ENCODE measurements at regions not wholly inside any gene's neighbourhood (a gene's known extent, or its start where the extent isn't known, plus 50 kb on each side); places are given as distances from the start of the nearest gene placed in this dataset.
"Not testable (repeated sequence)": the region's sequence is repeated elsewhere in the genome, so short reads cannot be mapped to it uniquely, and the experiment has no call there.

GRCh38 chr13:109330123-109330522 lies 456.3 kb downstream of the IRS2 start:
- ATAC-seq: no peak
- intact Hi-C loops (cut with DNase I): no loop called here
- no peak for DNase-seq (ENCODE audit: low spot score)

DNA sequence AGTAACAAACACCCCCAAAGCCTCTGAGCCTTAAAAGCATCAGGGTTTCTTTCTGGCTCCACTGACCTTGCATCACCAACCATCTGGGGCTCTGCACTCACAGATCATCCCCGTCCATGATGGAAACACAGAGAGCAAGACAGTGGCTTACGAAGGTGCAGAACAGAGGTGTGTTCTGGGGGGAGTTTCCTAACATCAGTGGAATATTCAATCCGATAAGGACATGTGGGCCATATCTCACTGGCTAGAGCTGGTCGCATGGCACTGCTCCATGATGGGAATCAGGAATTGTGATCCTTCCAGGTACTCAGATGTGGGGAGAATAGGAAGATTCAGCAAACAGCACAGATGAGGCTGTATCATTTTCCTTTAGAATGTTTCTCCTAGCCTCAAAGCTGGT lies 457.2 kb downstream of the IRS2 start:
- intact Hi-C loops (cut with DNase I): no loop called here
- ATAC-seq (no peak), DNase-seq (ENCODE audit: low spot score) (no peak)

- intact Hi-C loops (cut with DNase I): no loop called here
- DNase-seq (ENCODE audit: low spot score): no peak
- ATAC-seq: no peak
These were observed 459.8 kb downstream of the IRS2 start for GRCh38 chr13:109326601-109327000.

GRCh38 chr13:109323338-109323737 lies 463.0 kb downstream of the IRS2 start:
- intact Hi-C loops (cut with DNase I): no loop called here
- no peak for DNase-seq (ENCODE audit: low spot score)
- ATAC-seq: no peak

GRCh38 chr13:109318945-109319590 lies 467.3 kb downstream of the IRS2 start:
- ATAC-seq: no peak
- intact Hi-C loops (cut with DNase I): no loop called here
- no peak for DNase-seq (ENCODE audit: low spot score)

GRCh38 chr13:109315481-109315880 lies 470.9 kb downstream of the IRS2 start:
- DNase-seq (ENCODE audit: low spot score): no peak
- intact Hi-C loops (cut with DNase I): no loop called here
- no peak for ATAC-seq

DNA sequence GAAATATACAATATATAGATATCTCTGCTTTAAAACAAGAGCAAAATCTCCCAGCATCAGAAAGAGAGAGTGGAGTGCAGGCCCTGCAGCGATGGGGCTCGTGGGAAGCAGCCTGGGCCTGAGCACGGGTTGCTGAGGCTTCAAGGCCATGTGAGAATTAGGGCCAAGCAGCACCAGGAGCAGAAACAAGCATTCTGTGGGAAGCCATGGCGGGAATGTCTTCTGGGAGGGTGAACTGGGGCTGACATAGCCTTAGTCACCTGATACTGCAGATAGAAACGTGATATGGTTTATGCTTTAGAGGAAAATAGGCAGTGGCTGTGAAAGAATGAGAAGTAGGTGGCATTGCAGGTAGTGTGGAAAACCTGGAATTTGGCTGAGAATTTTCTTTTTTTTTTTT lies 472.3 kb downstream of the IRS2 start:
- intact Hi-C loops (cut with DNase I): no loop called here
- no peak for DNase-seq (ENCODE audit: low spot score)
- no peak for ATAC-seq

GRCh38 chr13:109312399-109312798 lies 474.0 kb downstream of the IRS2 start:
- no peak for DNase-seq (ENCODE audit: low spot score)
- intact Hi-C loops (cut with DNase I): no loop called here

GRCh38 chr13:109311431-109311976 lies 474.9 kb downstream of the IRS2 start:
- ATAC-seq; DNase-seq (ENCODE audit: low spot score); intact Hi-C loops (cut with DNase I): not testable (repeated sequence)

More at GRCh38 chr13:109312399-109312798, 474.0 kb downstream of the IRS2 start:
- ATAC-seq: no peak

GRCh38 chr13:109309625-109310363 lies 476.6 kb downstream of the IRS2 start:
- intact Hi-C loops (cut with DNase I): no loop called here
- ATAC-seq (no peak), DNase-seq (ENCODE audit: low spot score) (no peak)

GRCh38 chr13:109307027-109307426 lies 479.4 kb downstream of the IRS2 start:
- ATAC-seq: no peak
- DNase-seq (ENCODE audit: low spot score): no peak
- intact Hi-C loops (cut with DNase I): no loop called here

GRCh38 chr13:109301726-109302125 lies 484.7 kb downstream of the IRS2 start:
- DNase-seq (ENCODE audit: low spot score): no peak
- intact Hi-C loops (cut with DNase I): no loop called here
- ATAC-seq: no peak

DNA sequence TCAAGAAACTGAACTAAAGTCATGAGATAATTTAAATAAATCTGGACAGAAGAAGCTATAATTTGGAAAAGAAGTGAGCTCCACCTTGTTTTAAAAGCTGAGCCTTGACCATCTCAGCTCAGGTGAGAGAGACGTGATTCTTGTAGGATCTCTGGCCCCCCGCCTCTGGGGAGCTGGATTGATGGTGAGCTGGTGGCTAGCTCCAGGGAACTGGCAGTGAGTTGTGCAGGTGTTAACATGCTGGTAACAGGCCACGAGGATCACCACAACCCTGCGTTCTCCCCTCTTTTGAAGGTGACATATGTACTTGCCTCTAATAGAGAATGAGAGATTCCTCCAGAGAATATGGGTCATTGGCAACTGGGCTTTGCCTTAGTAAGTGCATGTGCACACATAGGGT lies 485.1 kb downstream of the IRS2 start:
- intact Hi-C loops (cut with DNase I): no loop called here
- no peak for ATAC-seq
- DNase-seq (ENCODE audit: low spot score): no peak

DNA sequence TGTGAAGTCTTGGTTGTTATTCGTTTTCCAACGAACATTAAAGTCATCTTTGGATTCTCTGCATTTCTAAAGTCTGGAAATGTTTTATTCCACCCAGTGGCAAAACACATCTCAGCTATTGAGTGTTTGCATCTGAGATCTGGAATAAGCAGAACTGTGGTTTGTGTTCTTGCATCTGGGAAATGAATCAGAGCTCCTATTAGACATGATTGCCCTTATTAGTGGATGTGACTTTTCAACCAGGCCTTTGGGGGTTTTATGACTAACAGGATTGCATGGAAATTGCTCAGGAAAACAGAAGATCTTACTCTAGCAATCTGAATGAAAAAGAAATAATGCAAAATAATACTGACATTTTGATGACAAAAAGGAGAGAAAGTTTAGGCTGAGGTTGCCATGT lies 488.8 kb downstream of the IRS2 start:
- ATAC-seq (no peak), DNase-seq (ENCODE audit: low spot score) (no peak)
- intact Hi-C loops (cut with DNase I): no loop called here

GRCh38 chr13:109293166-109293565 lies 493.2 kb downstream of the IRS2 start:
- no peak for DNase-seq (ENCODE audit: low spot score)
- ATAC-seq: no peak
- intact Hi-C loops (cut with DNase I): no loop called here

DNA sequence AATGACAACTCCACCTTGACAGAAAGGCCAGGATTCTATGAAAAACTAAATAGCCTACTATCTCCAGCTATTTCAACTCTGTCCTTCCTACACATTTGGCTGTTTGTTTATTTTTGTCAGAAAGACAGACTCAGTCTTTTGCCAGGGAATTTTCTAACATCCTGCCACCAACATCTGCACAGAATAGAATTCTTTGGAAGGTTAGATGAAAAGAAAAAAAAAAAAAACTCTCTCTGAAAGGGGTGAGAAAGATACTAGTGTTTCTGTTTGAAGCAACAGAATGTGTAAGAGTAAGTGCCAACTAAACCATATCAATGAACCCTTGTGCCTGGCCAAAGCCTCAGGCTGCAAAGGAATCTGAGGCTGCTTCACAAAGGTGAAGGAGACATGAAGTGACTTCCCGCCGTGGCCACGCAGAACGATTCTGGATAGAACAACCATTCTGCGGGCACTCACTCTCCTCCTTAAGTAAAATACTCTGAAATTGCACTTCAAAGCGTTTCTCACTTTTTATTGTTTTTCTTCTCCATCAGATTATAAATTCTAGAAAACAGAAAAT lies 498.2 kb downstream of the IRS2 start:
- intact Hi-C loops (cut with DNase I): no loop called here
- no peak for ATAC-seq
- no peak for DNase-seq (ENCODE audit: low spot score)

DNA sequence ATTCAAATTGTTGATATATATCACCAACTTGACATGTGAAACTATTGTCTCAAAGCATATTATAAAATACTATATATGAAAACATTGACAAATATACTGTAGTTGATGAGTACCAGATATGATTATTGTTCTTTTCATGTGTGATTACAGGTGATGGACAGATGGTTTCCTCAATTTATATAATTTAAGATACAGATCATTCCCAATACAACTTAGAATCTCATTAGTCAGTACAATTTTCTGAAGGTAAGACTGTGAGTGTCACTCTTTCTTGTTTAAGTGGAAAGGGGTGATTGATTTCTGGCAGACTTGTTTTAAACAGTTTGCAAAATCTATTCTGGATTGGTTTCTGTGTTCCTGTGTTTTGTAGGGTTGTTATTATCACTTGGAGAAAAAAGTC lies 498.8 kb downstream of the IRS2 start:
- intact Hi-C loops (cut with DNase I): no loop called here
- ATAC-seq: no peak
- DNase-seq (ENCODE audit: low spot score): no peak

DNA sequence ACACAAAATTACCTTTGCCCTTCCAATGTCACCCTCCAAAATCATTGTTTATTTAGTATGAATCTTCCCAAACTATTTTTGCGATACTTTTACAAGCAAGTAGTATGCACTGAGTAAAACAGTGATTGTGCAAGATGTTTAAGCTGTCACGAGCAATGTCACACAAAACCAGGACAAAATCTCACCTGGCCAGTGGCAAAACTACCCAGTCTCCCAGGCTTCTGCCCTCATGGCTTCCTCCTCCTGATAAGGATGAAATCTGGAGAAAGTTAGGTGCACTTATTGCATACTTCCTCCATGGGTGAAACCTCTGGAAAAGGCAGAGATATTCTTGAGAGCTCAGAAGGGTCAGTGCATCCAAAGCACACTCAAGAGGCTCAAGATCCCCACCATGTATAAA lies 500.8 kb downstream of the IRS2 start:
- ATAC-seq: no peak
- intact Hi-C loops (cut with DNase I): no loop called here
- no peak for DNase-seq (ENCODE audit: low spot score)

DNA sequence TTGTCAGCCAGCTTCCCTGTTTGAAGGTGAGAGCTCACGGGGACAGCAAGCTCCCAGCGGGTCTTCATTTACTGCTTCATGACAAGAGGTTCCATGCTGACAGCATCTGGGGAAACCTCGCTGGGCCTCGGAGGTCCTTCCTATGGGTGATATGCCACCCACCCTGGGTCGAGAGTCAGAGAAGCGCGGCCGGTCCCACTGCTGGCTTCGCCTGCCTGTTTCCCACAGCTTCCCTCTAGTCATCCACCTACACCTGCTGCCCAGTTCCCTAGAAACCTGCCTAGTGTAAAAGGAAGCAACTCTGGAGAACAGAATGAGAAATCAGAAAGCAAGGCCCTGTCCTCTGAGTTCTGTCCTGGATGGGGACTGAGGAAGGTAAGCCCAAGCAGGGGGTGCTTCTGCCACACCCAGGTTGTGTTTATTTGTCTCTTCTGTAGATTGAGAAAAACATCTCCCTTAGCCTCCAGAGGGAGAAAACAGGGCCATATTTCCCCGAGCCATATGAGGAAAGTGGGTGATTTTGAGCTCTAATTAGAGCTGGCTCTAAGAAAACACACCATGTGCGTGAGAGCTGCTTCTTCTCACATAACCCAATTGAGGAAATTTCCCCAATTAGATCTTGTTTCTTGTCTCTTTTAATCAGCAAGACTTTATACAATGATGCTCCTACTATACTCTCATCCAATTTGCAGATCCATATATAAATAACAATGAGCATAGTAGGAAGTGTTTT lies 504.3 kb downstream of the IRS2 start:
- DNase-seq (ENCODE audit: low spot score) (no peak), ATAC-seq (no peak)
- intact Hi-C loops (cut with DNase I): no loop called here

Measured in sciatic nerve (tissue), 2 donors.